ENCODE measurements at regions not wholly inside any gene's neighbourhood (a gene's known extent, or its start where the extent isn't known, plus 50 kb on each side); places are given as distances from the start of the nearest gene placed in this dataset.

- no peak for TF ChIP-seq PATZ1 (tag by site-specific recombination; IDR thresholded peaks at IDR 0.05)
- TF ChIP-seq ZNF785 (tag by site-specific recombination; IDR thresholded peaks at IDR 0.05), result no peak
- no peak for TF ChIP-seq ZNF473 (tag by site-specific recombination; IDR thresholded peaks at IDR 0.05)
- no peak for TF ChIP-seq MZF1 (tag by site-specific recombination; IDR thresholded peaks at IDR 0.05; ENCODE audit: borderline replicate concordance)
- no peak for TF ChIP-seq ZNF621 (tag by site-specific recombination; IDR thresholded peaks at IDR 0.05)
- no peak for TF ChIP-seq ZNF174 (tag by site-specific recombination; IDR thresholded peaks at IDR 0.05)
- no peak for TF ChIP-seq KLF7 (tag by site-specific recombination; IDR thresholded peaks at IDR 0.05; ENCODE audit: borderline replicate concordance)
- no peak for TF ChIP-seq ZNF626 (tag by site-specific recombination; IDR thresholded peaks at IDR 0.05)
- no peak for TF ChIP-seq ZNF133 (tag by site-specific recombination; IDR thresholded peaks at IDR 0.05)
- TF ChIP-seq KLF9 (tag by site-specific recombination; IDR thresholded peaks at IDR 0.05; ENCODE audit: low read depth), result no peak
- TF ChIP-seq BCL11B (tag by site-specific recombination; IDR thresholded peaks at IDR 0.05; ENCODE audit: low read depth), result no peak
Measured at GRCh38 chr2:122506620-122507019, 751.2 kb downstream of the TSN start (continued).

GRCh38 chr2:122507261-122507660, 751.8 kb downstream of the TSN start:
- ChIA-PET CTCF (no interaction called here), POLR2A (no interaction called here)
- H3K4me3 ChIP-seq (ENCODE audit: low read depth, low read length), result no peak overlapping the region
- H3K4me1 ChIP-seq (ENCODE audit: control insufficient read depth, insufficient read depth, low read length), result no peaks in the 10 kb centered on the region
- H3K27ac ChIP-seq (ENCODE audit: extremely low read depth, low read depth, low read length), result no peak overlapping the region
- H3K36me3 ChIP-seq (ENCODE audit: control insufficient read depth in 2 of 2, insufficient read depth in 1 of 2, low read length in 2 of 2), result no peaks in the 10 kb centered on the region
- TF ChIP-seq ZNF707 (tag by site-specific recombination; IDR thresholded peaks at IDR 0.05), result no peak
- no peak for TF ChIP-seq ZNF274 (IDR thresholded peaks at IDR 0.05; ENCODE audit: low read length)
- TF ChIP-seq ZNF274 (tag by site-specific recombination; IDR thresholded peaks at IDR 0.05; ENCODE audit: borderline replicate concordance), result no peak
- TF ChIP-seq MZF1 (tag by site-specific recombination; IDR thresholded peaks at IDR 0.05; ENCODE audit: borderline replicate concordance), result no peak
- H3K9me3 ChIP-seq (ENCODE audit: control insufficient read depth, insufficient read depth, low read depth, low read length), result no peaks in the 10 kb centered on the region

DNA sequence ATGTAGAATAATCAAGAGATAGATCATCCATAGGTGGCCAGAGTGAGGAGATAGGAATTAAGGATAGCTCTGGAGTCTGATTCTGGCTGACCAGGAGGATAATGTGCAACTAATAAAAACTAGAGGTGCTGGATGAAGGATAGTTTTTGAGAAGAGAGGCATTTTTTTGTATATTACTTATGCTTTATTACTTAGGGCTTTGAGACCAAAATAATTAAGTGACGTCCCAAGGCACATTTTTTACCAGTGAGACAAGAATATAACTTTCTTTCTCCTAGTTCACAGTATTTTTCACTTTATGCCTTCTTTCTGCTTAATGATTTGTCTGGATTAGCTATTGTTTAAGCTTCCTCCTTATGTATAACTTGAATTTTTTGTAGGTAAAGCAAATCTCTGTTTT, 756.6 kb downstream of the TSN start:
- POLR2A ChIA-PET, result no interaction called here
- no peaks in the 10 kb centered on the region for H3K4me1 ChIP-seq (ENCODE audit: control insufficient read depth, insufficient read depth, low read length)
- TF ChIP-seq ZNF639 (tag by site-specific recombination; IDR thresholded peaks at IDR 0.05), result no peak
- no peak for TF ChIP-seq ZNF132 (tag by site-specific recombination; IDR thresholded peaks at IDR 0.05; ENCODE audit: borderline replicate concordance)
- no peak for TF ChIP-seq ZNF501 (tag by site-specific recombination; IDR thresholded peaks at IDR 0.05)
- TF ChIP-seq ZNF391 (tag by site-specific recombination; IDR thresholded peaks at IDR 0.05; ENCODE audit: borderline replicate concordance, low read depth), result no peak
- no peak overlapping the region for H3K27ac ChIP-seq (ENCODE audit: extremely low read depth, low read depth, low read length)
- CTCF ChIA-PET, result interaction anchor here (0.7 kb wide), 1 partner anchor 344 kb away, joined by 5 read pairs; no protein-coding TSS in a partner anchor
- H3K9me3 ChIP-seq (ENCODE audit: control insufficient read depth, insufficient read depth, low read depth, low read length), result no peaks in the 10 kb centered on the region
- no peak overlapping the region for H3K4me3 ChIP-seq (ENCODE audit: low read depth, low read length)
- no peaks in the 10 kb centered on the region for H3K36me3 ChIP-seq (ENCODE audit: control insufficient read depth in 2 of 2, insufficient read depth in 1 of 2, low read length in 2 of 2)

DNA sequence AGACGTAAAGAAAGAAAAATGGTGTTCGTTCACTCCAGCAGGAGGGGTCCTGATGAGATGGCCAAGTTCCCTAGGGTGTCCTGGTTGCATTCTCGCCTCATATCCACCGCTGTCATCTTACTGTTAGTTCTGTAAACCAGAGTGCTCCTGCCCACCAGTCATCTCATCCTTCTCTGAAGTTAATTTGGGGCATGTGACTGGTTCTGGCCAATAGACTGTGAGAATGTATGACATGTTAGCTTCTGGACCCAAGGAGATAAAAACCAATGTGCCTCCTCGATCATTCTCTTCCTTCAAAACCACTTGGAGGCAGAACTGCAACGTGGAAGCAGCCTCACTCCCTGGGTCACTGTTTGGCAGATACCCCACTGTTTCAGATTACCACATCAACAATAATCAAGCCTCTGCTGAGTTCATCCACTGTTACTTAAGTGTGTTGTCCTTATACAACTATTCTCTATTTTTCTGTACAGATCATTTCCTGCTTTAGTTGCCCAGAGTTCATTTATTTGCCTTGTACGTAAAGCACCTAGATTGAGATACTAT, 759.1 kb downstream of the TSN start:
- ChIA-PET POLR2A (no interaction called here), CTCF (no interaction called here)
- H3K27ac ChIP-seq (ENCODE audit: extremely low read depth, low read depth, low read length), result no peak overlapping the region
- no peak for TF ChIP-seq ZNF138 (tag by site-specific recombination; IDR thresholded peaks at IDR 0.05; ENCODE audit: borderline replicate concordance)
- TF ChIP-seq PRDM1 (tag by site-specific recombination; IDR thresholded peaks at IDR 0.05), result no peak
- peak; percentile 40 for TF ChIP-seq SETDB1 (IDR thresholded peaks at IDR 0.05; ENCODE audit: insufficient read length, low read length)
- H3K4me3 ChIP-seq (ENCODE audit: low read depth, low read length), result no peak overlapping the region
- H3K4me1 ChIP-seq (ENCODE audit: control insufficient read depth, insufficient read depth, low read length), result no peaks in the 10 kb centered on the region
- H3K9me3 ChIP-seq (ENCODE audit: control insufficient read depth, insufficient read depth, low read depth, low read length), result no peaks in the 10 kb centered on the region
- H3K36me3 ChIP-seq (ENCODE audit: control insufficient read depth in 2 of 2, insufficient read depth in 1 of 2, low read length in 2 of 2), result no peaks in the 10 kb centered on the region
